Sigmoid colon (tissue), 6 donors: ENCODE measurements at regions not wholly inside any gene's neighbourhood (a gene's known extent, or its start where the extent isn't known, plus 50 kb on each side); places are given as distances from the start of the nearest gene placed in this dataset.

Experiments used
- DNase-seq: peaks from one replicate; pipeline ENCODE4 v3.0.0-alpha.2; 2019
- H3K27ac ChIP-seq, 4 donors: fragments of 200-600 bp; sonication (generic); one replicate each; pipeline ENCODE4 v1.5.1; 2016 to 2019; ENCODE audit warnings: mild to moderate bottlenecking in 1 of 4
- H3K27me3 ChIP-seq, 3 donors: fragments of 200-600 bp; sonication (generic); one replicate each; pipeline ENCODE4 v1.5.1; 2019; ENCODE audit warnings: mild to moderate bottlenecking in 1 of 3
- H3K36me3 ChIP-seq, 4 donors: fragments of 200-600 bp; sonication (generic); one replicate each; pipeline ENCODE4 v1.5.1; 2016 to 2019
- H3K4me1 ChIP-seq, 4 donors: fragments of 200-600 bp; sonication (generic); one replicate each; pipeline ENCODE4 v1.5.1; 2017 to 2019
- H3K4me3 ChIP-seq, 4 donors: fragments of 200-600 bp; sonication (generic); one replicate each; pipeline ENCODE4 v1.5.1; 2017 to 2019; ENCODE audit warnings: mild to moderate bottlenecking in 2 of 4, moderate library complexity in 1 of 4
- H3K9me3 ChIP-seq, 4 donors: fragments of 200-600 bp in 3 of 4; sonication (generic) in 3 of 4; one replicate each; pipeline versions ENCODE4 v1.5.1 to v1.6.1; 2013 to 2019
- CTCF ChIP-seq, 4 experiments: fragments of 450-650 bp in 3 of 4; fragments of 200-600 bp in 1 of 4; IDR thresholded peaks; one replicate each; pipeline ENCODE4 v1.5.1; 2016 to 2019; ENCODE audit warnings: antibody characterized with exemption in 4 of 4, mild to moderate bottlenecking in 3 of 4, moderate library complexity in 2 of 4
- EP300 ChIP-seq, 4 donors: sonication (generic); formaldehyde crosslinking; IDR thresholded peaks; one replicate each; pipeline ENCODE4 v1.6.1; 2017; ENCODE audit warnings: antibody characterized with exemption in 4 of 4
- POLR2A ChIP-seq, 2 donors: fragments of 450-650 bp; IDR thresholded peaks; one replicate each; pipeline ENCODE4 v1.6.1; 2016; ENCODE audit warnings: antibody characterized with exemption in 2 of 2, mild to moderate bottlenecking in 2 of 2, moderate library complexity in 2 of 2
- POLR2AphosphoS5 ChIP-seq, 4 donors: sonication (generic); formaldehyde crosslinking; IDR thresholded peaks; one replicate each; pipeline ENCODE4 v1.6.1; 2017; ENCODE audit warnings: antibody characterized with exemption in 4 of 4
- WGBS, 2 donors: extraction: QIAGEN DNeasy Blood & Tissue Kit; methylation state at CpG; one replicate each; pipeline ENCODE4 v1.1.7; 2013; 5-methylcytosine and 5-hydroxymethylcytosine counted together
- intact Hi-C: fragments of 100-400 bp; cut with DNase I; formaldehyde crosslinking; loops from one replicate; pipeline ENCODE4 v1.15.1; 2023
- donor health status: healthy with polysubstance abuse.
- donor health status: healthy.

GRCh38 chr1:193377472-193377871 lies 191.1 kb upstream of the B3GALT2 start:
- Histone ChIP-seq H3K9me3 (no peaks in the 10 kb centered on the region), H3K36me3 (no peaks in the 10 kb centered on the region), H3K27me3 (no peaks in the 10 kb centered on the region), H3K4me1 (no peaks in the 10 kb centered on the region), H3K27ac (no peak overlapping the region), H3K4me3 (no peak overlapping the region)
- DNase-seq = no peak
- intact Hi-C loops = no loop called here
- TF ChIP-seq POLR2A (IDR thresholded peaks at IDR 0.05) (no peak), EP300 (IDR thresholded peaks at IDR 0.05) (no peak), CTCF (IDR thresholded peaks at IDR 0.05) (no peak), POLR2AphosphoS5 (IDR thresholded peaks at IDR 0.05) (no peak)
- WGBS, 2 donors = 95 to 96% methylated on average over 2 of the region's 2 CpGs

GRCh38 chr1:193372553-193372952 lies 186.1 kb upstream of the B3GALT2 start:
- 93 to 95% methylated on average over 2 of the region's 2 CpGs for WGBS, 2 donors
- DNase-seq = no peak
- H3K27ac ChIP-seq = no peak overlapping the region
- no peaks in the 10 kb centered on the region for H3K27me3 ChIP-seq
- intact Hi-C loops = no loop called here
- TF ChIP-seq EP300 (IDR thresholded peaks at IDR 0.05) = no peak
- TF ChIP-seq POLR2AphosphoS5 (IDR thresholded peaks at IDR 0.05) = no peak
- no peak for TF ChIP-seq POLR2A (IDR thresholded peaks at IDR 0.05)
- TF ChIP-seq CTCF (IDR thresholded peaks at IDR 0.05) = no peak
- no peaks in the 10 kb centered on the region for H3K9me3 ChIP-seq
- no peaks in the 10 kb centered on the region for H3K36me3 ChIP-seq
- H3K4me3 ChIP-seq = no peak overlapping the region
- no peaks in the 10 kb centered on the region for H3K4me1 ChIP-seq

GRCh38 chr1:193368302-193368701 lies 181.9 kb upstream of the B3GALT2 start:
- no peaks in the 10 kb centered on the region for H3K4me1 ChIP-seq
- no peaks in the 10 kb centered on the region for H3K9me3 ChIP-seq
- no peak for DNase-seq
- no peaks in the 10 kb centered on the region for H3K36me3 ChIP-seq
- no peak overlapping the region for H3K4me3 ChIP-seq
- TF ChIP-seq CTCF (IDR thresholded peaks at IDR 0.05) = no peak
- TF ChIP-seq POLR2A (IDR thresholded peaks at IDR 0.05) = no peak
- no peak for TF ChIP-seq EP300 (IDR thresholded peaks at IDR 0.05)
- TF ChIP-seq POLR2AphosphoS5 (IDR thresholded peaks at IDR 0.05) = no peak
- WGBS, 2 donors = 46 to 63% methylated on average over 5 of the region's 5 CpGs
- intact Hi-C loops = no loop called here
- no peak overlapping the region for H3K27ac ChIP-seq
- no peaks in the 10 kb centered on the region for H3K27me3 ChIP-seq

- H3K27me3 ChIP-seq = no peaks in the 10 kb centered on the region
- H3K36me3 ChIP-seq = no peaks in the 10 kb centered on the region
- no peak for TF ChIP-seq CTCF (IDR thresholded peaks at IDR 0.05)
- TF ChIP-seq EP300 (IDR thresholded peaks at IDR 0.05) = no peak
- WGBS, 2 donors = 41 to 64% methylated on average over 1 of the region's 1 CpG
- no peak overlapping the region for H3K4me3 ChIP-seq
- no peaks in the 10 kb centered on the region for H3K9me3 ChIP-seq
- H3K27ac ChIP-seq = no peak overlapping the region
- DNase-seq = no peak
- intact Hi-C loops = no loop called here
- H3K4me1 ChIP-seq = no peaks in the 10 kb centered on the region
Observed at GRCh38 chr1:193367863-193368262, 181.4 kb upstream of the B3GALT2 start.

GRCh38 chr1:193366764-193367507 lies 180.5 kb upstream of the B3GALT2 start:
- DNase-seq = no peak
- 86 to 91% methylated on average over 1 of the region's 1 CpG for WGBS, 2 donors
- Histone ChIP-seq H3K36me3 (no peaks in the 10 kb centered on the region), H3K4me3 (no peak overlapping the region), H3K27me3 (no peaks in the 10 kb centered on the region), H3K27ac (no peak overlapping the region), H3K4me1 (no peaks in the 10 kb centered on the region), H3K9me3 (no peaks in the 10 kb centered on the region)
- intact Hi-C loops = no loop called here
- TF ChIP-seq POLR2A (IDR thresholded peaks at IDR 0.05) (no peak), CTCF (IDR thresholded peaks at IDR 0.05) (no peak), POLR2AphosphoS5 (IDR thresholded peaks at IDR 0.05) (no peak), EP300 (IDR thresholded peaks at IDR 0.05) (no peak)
